ENCODE measurements at regions not wholly inside any gene's neighbourhood (a gene's known extent, or its start where the extent isn't known, plus 50 kb on each side); places are given as distances from the start of the nearest gene placed in this dataset.

DNA sequence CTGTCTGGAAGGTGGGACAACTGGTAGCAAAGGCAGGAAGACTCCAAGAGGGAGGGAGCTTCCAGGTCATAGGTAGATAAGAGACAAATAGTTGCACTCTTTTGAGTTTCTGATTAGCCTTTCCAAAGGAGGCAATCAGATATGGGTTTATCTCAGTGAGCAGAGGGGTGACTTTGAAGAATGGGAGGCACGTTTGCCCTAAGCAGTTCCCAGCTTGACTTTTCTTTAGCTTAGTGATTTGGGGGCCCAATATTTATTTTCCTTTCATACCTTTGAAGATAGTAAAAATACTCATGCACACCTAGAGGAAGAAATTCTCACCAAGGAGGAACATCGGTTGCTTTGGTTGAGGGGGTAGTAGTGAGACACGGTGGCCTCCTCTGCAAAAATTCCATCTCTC is 212.1 kb upstream of the SVIL start:
- Mint-ChIP-seq H3K27ac (no peak overlapping the region), H3K36me3 (no peaks in the 10 kb centered on the region), H3K4me3 (no peak overlapping the region), H3K9me3 (peaks cover 0 to 13% (median 0%) of the 10 kb centered on the region in 7 donors), H3K4me1 (peaks cover 9% of the 10 kb centered on the region), H3K27me3 (ENCODE audit: low read depth in 3 of 3) (peaks cover 0 to 2% (median 0%) of the 10 kb centered on the region in 3 donors)
- H3K4me3 ChIP-seq (replicated peaks in 1 of 3; ENCODE audit: low read depth in 2 of 3, low read length in 3 of 3) = no peak overlapping the region
- H3K36me3 ChIP-seq (replicated peaks in 1 of 2; ENCODE audit: control insufficient read depth in 1 of 2, insufficient read depth in 2 of 2, low read length in 2 of 2) = no peaks in the 10 kb centered on the region
- TF ChIP-seq, protein P1, sequence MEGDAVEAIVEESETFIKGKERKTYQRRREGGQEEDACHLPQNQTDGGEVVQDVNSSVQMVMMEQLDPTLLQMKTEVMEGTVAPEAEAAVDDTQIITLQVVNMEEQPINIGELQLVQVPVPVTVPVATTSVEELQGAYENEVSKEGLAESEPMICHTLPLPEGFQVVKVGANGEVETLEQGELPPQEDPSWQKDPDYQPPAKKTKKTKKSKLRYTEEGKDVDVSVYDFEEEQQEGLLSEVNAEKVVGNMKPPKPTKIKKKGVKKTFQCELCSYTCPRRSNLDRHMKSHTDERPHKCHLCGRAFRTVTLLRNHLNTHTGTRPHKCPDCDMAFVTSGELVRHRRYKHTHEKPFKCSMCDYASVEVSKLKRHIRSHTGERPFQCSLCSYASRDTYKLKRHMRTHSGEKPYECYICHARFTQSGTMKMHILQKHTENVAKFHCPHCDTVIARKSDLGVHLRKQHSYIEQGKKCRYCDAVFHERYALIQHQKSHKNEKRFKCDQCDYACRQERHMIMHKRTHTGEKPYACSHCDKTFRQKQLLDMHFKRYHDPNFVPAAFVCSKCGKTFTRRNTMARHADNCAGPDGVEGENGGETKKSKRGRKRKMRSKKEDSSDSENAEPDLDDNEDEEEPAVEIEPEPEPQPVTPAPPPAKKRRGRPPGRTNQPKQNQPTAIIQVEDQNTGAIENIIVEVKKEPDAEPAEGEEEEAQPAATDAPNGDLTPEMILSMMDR (IDR thresholded peaks at IDR 0.05) = no peak
- no CpG with 5 or more reads among the region's 3 CpGs for WGBS (ENCODE audit: insufficient coverage)
- no peak overlapping the region for H3K9ac ChIP-seq (ENCODE audit: insufficient read depth, low read length, poor library complexity, severe bottlenecking)
- no peaks in the 10 kb centered on the region for H3K79me2 ChIP-seq (ENCODE audit: insufficient read depth, low read length)
- peaks cover 0 to 3% of the 10 kb centered on the region in 2 donors for H3K4me1 ChIP-seq (ENCODE audit: control insufficient read depth in 1 of 2, insufficient read depth in 2 of 2, low read length in 2 of 2)
- H3K27me3 ChIP-seq (ENCODE audit: control insufficient read depth in 2 of 2, insufficient read depth in 2 of 2, low read length in 2 of 2) = no peaks in the 10 kb centered on the region
- DNase-seq = no peak
- H3K4me2 ChIP-seq (replicated peaks; ENCODE audit: extremely low read depth, low read length, poor library complexity, severe bottlenecking) = no peak overlapping the region
- intact Hi-C loops (cut with micrococcal nuclease) = no loop called here
- H2AFZ ChIP-seq (ENCODE audit: insufficient read depth, low read depth, low read length, poor library complexity, severe bottlenecking) = no peak overlapping the region
- no peaks in the 10 kb centered on the region for H3K9me3 ChIP-seq (replicated peaks in 1 of 2; ENCODE audit: control insufficient read depth in 1 of 2, insufficient read depth in 1 of 2, low read length in 2 of 2)
- H4K20me1 ChIP-seq (ENCODE audit: insufficient read depth, low read length) = no peaks in the 10 kb centered on the region
- H3K27ac ChIP-seq (ENCODE audit: low read depth in 1 of 2, low read length in 2 of 2) = no peak overlapping the region

DNA sequence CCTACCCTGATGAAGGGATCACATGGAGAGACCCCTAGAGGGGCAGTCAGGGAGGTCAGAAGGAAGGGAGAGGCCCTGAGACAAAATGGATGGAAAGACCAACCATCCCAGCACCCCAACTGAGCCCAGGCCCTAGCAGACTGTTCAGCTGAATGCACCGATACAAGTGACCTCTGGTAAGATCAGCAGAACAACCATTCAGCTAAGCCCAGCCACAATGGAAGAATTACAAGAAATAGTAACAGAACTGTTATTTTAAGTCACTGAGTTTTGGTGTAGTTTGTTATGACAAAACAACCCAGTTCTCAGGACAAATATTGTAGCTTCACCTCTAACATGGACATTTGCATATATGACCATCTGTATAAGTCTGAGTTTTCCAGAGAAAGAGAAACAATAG is 210.4 kb upstream of the SVIL start:
- TF ChIP-seq, protein P1 (IDR thresholded peaks at IDR 0.05) = no peak
- H3K27ac Mint-ChIP-seq = no peak overlapping the region
- Histone ChIP-seq H3K27me3 (ENCODE audit: control insufficient read depth in 2 of 2, insufficient read depth in 2 of 2, low read length in 2 of 2) (no peaks in the 10 kb centered on the region), H3K27ac (ENCODE audit: low read depth in 1 of 2, low read length in 2 of 2) (no peak overlapping the region), H3K4me2 (replicated peaks; ENCODE audit: extremely low read depth, low read length, poor library complexity, severe bottlenecking) (no peak overlapping the region), H3K4me1 (ENCODE audit: control insufficient read depth in 1 of 2, insufficient read depth in 2 of 2, low read length in 2 of 2) (peaks cover 0 to 3% of the 10 kb centered on the region in 2 donors), H3K9me3 (replicated peaks in 1 of 2; ENCODE audit: control insufficient read depth in 1 of 2, insufficient read depth in 1 of 2, low read length in 2 of 2) (no peaks in the 10 kb centered on the region), H3K9ac (ENCODE audit: insufficient read depth, low read length, poor library complexity, severe bottlenecking) (no peak overlapping the region), H2AFZ (ENCODE audit: insufficient read depth, low read depth, low read length, poor library complexity, severe bottlenecking) (no peak overlapping the region), H3K4me3 (replicated peaks in 1 of 3; ENCODE audit: low read depth in 2 of 3, low read length in 3 of 3) (no peak overlapping the region), H3K79me2 (ENCODE audit: insufficient read depth, low read length) (no peaks in the 10 kb centered on the region), H4K20me1 (ENCODE audit: insufficient read depth, low read length) (no peaks in the 10 kb centered on the region), H3K36me3 (replicated peaks in 1 of 2; ENCODE audit: control insufficient read depth in 1 of 2, insufficient read depth in 2 of 2, low read length in 2 of 2) (no peaks in the 10 kb centered on the region)
- H3K27me3 Mint-ChIP-seq (ENCODE audit: low read depth in 3 of 3) = peaks cover 0 to 2% (median 0%) of the 10 kb centered on the region in 3 donors
- DNase-seq = no peak
- H3K4me3 Mint-ChIP-seq = no peak overlapping the region
- H3K36me3 Mint-ChIP-seq = no peaks in the 10 kb centered on the region
- intact Hi-C loops (cut with micrococcal nuclease) = no loop called here
- H3K4me1 Mint-ChIP-seq = peaks cover 9% of the 10 kb centered on the region
- H3K9me3 Mint-ChIP-seq = peaks cover 0 to 13% (median 0%) of the 10 kb centered on the region in 7 donors
- no CpG with 5 or more reads among the region's 1 CpG for WGBS (ENCODE audit: insufficient coverage)

All from CD14-positive monocyte (primary cell).